Neural progenitor cell (in vitro differentiated cells): ENCODE measurements at regions not wholly inside any gene's neighbourhood (a gene's known extent, or its start where the extent isn't known, plus 50 kb on each side); places are given as distances from the start of the nearest gene placed in this dataset.

ENCODE experiments used
- DNase-seq: peaks from one replicate; pipeline ENCODE4 v3.0.0-alpha.2; 2016; ENCODE audit warnings: low spot score
- H2AFZ ChIP-seq: fragments of 200-600 bp; sonication (generic); replicated peaks from 2 replicates; pipeline ENCODE4 v1.6.1; 2016; ENCODE audit warnings: antibody characterized with exemption
- H3F3A ChIP-seq: fragments of 200-600 bp; sonication (generic); 2 replicates; pipeline ENCODE4 v1.6.1; 2016; ENCODE audit warnings: antibody characterized with exemption, low read depth
- H3K27ac ChIP-seq: fragments of 200-600 bp; sonication (generic); 2 replicates; pipeline ENCODE4 v1.5.1; 2016; ENCODE audit warnings: mild to moderate bottlenecking
- H3K27me3 ChIP-seq: fragments of 200-600 bp; sonication (generic); 2 replicates; pipeline ENCODE4 v1.6.1; 2016; ENCODE audit warnings: mild to moderate bottlenecking, moderate library complexity
- H3K36me3 ChIP-seq: fragments of 200-600 bp; sonication (generic); 2 replicates; pipeline ENCODE4 v1.5.1; 2016
- H3K4me1 ChIP-seq: fragments of 200-600 bp; sonication (generic); 2 replicates; pipeline ENCODE4 v1.6.1; 2016; ENCODE audit warnings: mixed run types
- H3K4me2 ChIP-seq: fragments of 200-600 bp; sonication (generic); 2 replicates; pipeline ENCODE4 v1.6.1; 2016
- H3K4me3 ChIP-seq: fragments of 200-600 bp; sonication (generic); 2 replicates; pipeline ENCODE4 v1.5.1; 2016
- H3K79me2 ChIP-seq: fragments of 200-600 bp; sonication (generic); 2 replicates; pipeline ENCODE4 v1.6.1; 2016; ENCODE audit warnings: low read depth
- H3K9ac ChIP-seq: fragments of 200-600 bp; sonication (generic); 2 replicates; pipeline ENCODE4 v1.6.1; 2016
- H3K9me3 ChIP-seq: fragments of 200-600 bp; sonication (generic); 2 replicates; pipeline ENCODE4 v1.5.1; 2016; ENCODE audit warnings: low read depth
- H4K20me1 ChIP-seq: fragments of 200-600 bp; sonication (generic); 2 replicates; pipeline ENCODE4 v1.6.1; 2016; ENCODE audit warnings: low read depth
- H3K27ac Mint-ChIP-seq: 3 replicates; pipeline ENCODE4 v1.8.0; 2021; ENCODE audit warnings: mixed read lengths
- H3K27me3 Mint-ChIP-seq: 2 replicates; pipeline ENCODE4 v1.8.0; 2022; ENCODE audit warnings: low read depth, mild to moderate bottlenecking, inconsistent platforms, moderate library complexity, mixed read lengths; ENCODE audit not compliant: insufficient read depth
- H3K36me3 Mint-ChIP-seq: 3 replicates; pipeline ENCODE4 v1.8.0; 2021; ENCODE audit warnings: mixed read lengths
- H3K4me1 Mint-ChIP-seq: 3 replicates; pipeline ENCODE4 v1.8.0; 2021; ENCODE audit warnings: mixed read lengths
- H3K4me3 Mint-ChIP-seq: 3 replicates; pipeline ENCODE4 v1.8.0; 2021; ENCODE audit warnings: mild to moderate bottlenecking, moderate library complexity, mixed read lengths
- H3K9me3 Mint-ChIP-seq: 3 replicates; pipeline ENCODE4 v1.8.0; 2020; ENCODE audit warnings: mixed read lengths
- EZH2 ChIP-seq: fragments of 200-600 bp; sonication (generic); IDR thresholded peaks from 2 replicates; pipeline ENCODE4 v1.6.1; 2017; ENCODE audit warnings: antibody characterized with exemption, mild to moderate bottlenecking, moderate library complexity
- EZH2phosphoT487 ChIP-seq: fragments of 200-600 bp; sonication (generic); IDR thresholded peaks from 2 replicates; pipeline ENCODE4 v1.6.1; 2017; ENCODE audit warnings: antibody characterized with exemption
- TF ChIP-seq, protein P1 (sequence below): fragments of 200-600 bp; sonication (generic); IDR thresholded peaks from 2 replicates; pipeline ENCODE4 v1.5.1; 2017; ENCODE audit warnings: antibody characterized with exemption, mild to moderate bottlenecking

DNA sequence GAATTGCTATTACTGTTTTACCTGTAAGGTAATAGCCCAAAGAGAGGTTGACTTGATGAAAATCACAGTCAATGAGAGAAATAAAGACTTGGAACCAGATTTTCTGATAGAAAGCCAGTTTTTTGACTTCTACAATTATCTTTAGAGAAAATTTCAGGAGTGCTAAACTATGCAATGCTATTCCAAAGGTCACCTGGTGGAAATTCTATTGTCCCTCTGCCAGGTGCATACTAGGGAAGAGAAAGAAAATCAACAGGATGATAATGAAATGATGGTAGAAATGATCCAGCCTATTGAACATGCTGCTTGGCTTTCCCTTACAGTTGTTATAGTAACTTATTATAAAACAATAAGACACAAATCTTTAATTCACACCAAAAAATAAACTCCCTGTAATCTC lies 85.0 kb downstream of the FASTKD2 start:
- no peak overlapping the region for H3K4me3 Mint-ChIP-seq
- no peak overlapping the region for H3K27ac Mint-ChIP-seq
- no peak overlapping the region for H2AFZ ChIP-seq
- H3K27ac ChIP-seq, result no peak overlapping the region
- no peak for TF ChIP-seq EZH2
- TF ChIP-seq, protein P1, sequence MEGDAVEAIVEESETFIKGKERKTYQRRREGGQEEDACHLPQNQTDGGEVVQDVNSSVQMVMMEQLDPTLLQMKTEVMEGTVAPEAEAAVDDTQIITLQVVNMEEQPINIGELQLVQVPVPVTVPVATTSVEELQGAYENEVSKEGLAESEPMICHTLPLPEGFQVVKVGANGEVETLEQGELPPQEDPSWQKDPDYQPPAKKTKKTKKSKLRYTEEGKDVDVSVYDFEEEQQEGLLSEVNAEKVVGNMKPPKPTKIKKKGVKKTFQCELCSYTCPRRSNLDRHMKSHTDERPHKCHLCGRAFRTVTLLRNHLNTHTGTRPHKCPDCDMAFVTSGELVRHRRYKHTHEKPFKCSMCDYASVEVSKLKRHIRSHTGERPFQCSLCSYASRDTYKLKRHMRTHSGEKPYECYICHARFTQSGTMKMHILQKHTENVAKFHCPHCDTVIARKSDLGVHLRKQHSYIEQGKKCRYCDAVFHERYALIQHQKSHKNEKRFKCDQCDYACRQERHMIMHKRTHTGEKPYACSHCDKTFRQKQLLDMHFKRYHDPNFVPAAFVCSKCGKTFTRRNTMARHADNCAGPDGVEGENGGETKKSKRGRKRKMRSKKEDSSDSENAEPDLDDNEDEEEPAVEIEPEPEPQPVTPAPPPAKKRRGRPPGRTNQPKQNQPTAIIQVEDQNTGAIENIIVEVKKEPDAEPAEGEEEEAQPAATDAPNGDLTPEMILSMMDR, result no peak
- no peak for TF ChIP-seq EZH2phosphoT487
- H3K36me3 ChIP-seq, result no peaks in the 10 kb centered on the region
- DNase-seq, result no peak
- no peaks in the 10 kb centered on the region for H3K4me1 ChIP-seq
- no peaks in the 10 kb centered on the region for H3K9me3 ChIP-seq
- H3K4me2 ChIP-seq, result no peak overlapping the region
- no peaks in the 10 kb centered on the region for H4K20me1 ChIP-seq
- no peaks in the 10 kb centered on the region for H3K9me3 Mint-ChIP-seq
- H3K9ac ChIP-seq, result no peak overlapping the region
- H3K4me3 ChIP-seq, result no peak overlapping the region
- no peaks in the 10 kb centered on the region for H3F3A ChIP-seq
- no peaks in the 10 kb centered on the region for H3K27me3 ChIP-seq
- no peaks in the 10 kb centered on the region for H3K27me3 Mint-ChIP-seq
- H3K4me1 Mint-ChIP-seq, result no peaks in the 10 kb centered on the region
- no peaks in the 10 kb centered on the region for H3K36me3 Mint-ChIP-seq
- H3K79me2 ChIP-seq, result no peaks in the 10 kb centered on the region

DNA sequence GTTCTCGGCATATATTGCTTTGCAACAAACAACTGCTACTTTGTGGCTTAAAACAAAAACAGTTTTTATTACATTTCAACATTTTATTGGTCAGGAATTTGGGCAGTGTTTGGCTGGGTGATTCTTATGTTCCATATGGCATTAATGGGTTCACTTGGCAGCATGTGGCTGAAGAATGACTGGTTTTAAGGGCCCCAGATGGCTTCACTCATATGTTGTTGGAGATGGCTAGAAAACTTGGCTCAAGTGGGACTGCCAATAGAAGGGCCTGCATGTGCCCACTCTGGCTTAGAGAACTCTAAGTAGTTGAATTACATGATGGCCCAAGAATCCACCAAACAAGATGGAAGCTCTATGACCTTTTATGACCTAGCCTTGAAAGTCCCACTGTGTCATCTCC lies 86.1 kb downstream of the FASTKD2 start:
- H3K9me3 Mint-ChIP-seq, result no peaks in the 10 kb centered on the region

GRCh38 chr2:206853915-206854314 lies 85.4 kb upstream of the CPO start:
- Mint-ChIP-seq H3K27ac (no peak overlapping the region), H3K4me1 (no peaks in the 10 kb centered on the region), H3K36me3 (no peaks in the 10 kb centered on the region), H3K27me3 (no peaks in the 10 kb centered on the region), H3K4me3 (no peak overlapping the region), H3K9me3 (no peaks in the 10 kb centered on the region)
- Histone ChIP-seq H3K9me3 (no peaks in the 10 kb centered on the region), H4K20me1 (no peaks in the 10 kb centered on the region), H3K27me3 (no peaks in the 10 kb centered on the region), H2AFZ (no peak overlapping the region), H3K4me2 (no peak overlapping the region), H3K79me2 (no peaks in the 10 kb centered on the region), H3K4me3 (no peak overlapping the region), H3K9ac (no peak overlapping the region), H3K4me1 (no peaks in the 10 kb centered on the region), H3K36me3 (no peaks in the 10 kb centered on the region), H3K27ac (no peak overlapping the region), H3F3A (no peaks in the 10 kb centered on the region)
- DNase-seq, result no peak
- TF ChIP-seq, protein P1, result no peak
- TF ChIP-seq EZH2phosphoT487, result no peak
- TF ChIP-seq EZH2, result no peak

More for the DNA sequence above, 86.1 kb downstream of the FASTKD2 start:
- Mint-ChIP-seq H3K27ac (no peak overlapping the region), H3K4me3 (no peak overlapping the region), H3K36me3 (no peaks in the 10 kb centered on the region), H3K27me3 (no peaks in the 10 kb centered on the region), H3K4me1 (no peaks in the 10 kb centered on the region)
- no peaks in the 10 kb centered on the region for H4K20me1 ChIP-seq
- no peak overlapping the region for H3K27ac ChIP-seq
- H3K4me3 ChIP-seq, result no peak overlapping the region
- H3K4me1 ChIP-seq, result no peaks in the 10 kb centered on the region
- H3K27me3 ChIP-seq, result no peaks in the 10 kb centered on the region
- H3K79me2 ChIP-seq, result no peaks in the 10 kb centered on the region
- H3K9ac ChIP-seq, result no peak overlapping the region
- H3K36me3 ChIP-seq, result no peaks in the 10 kb centered on the region
- no peaks in the 10 kb centered on the region for H3F3A ChIP-seq
- H2AFZ ChIP-seq, result no peak overlapping the region
- H3K9me3 ChIP-seq, result no peaks in the 10 kb centered on the region
- TF ChIP-seq, protein P1, result no peak
- TF ChIP-seq EZH2phosphoT487 (no peak), EZH2 (no peak)
- DNase-seq, result no peak
- no peak overlapping the region for H3K4me2 ChIP-seq
